GM19043 (cell line): ENCODE measurements at regions not wholly inside any gene's neighbourhood (a gene's known extent, or its start where the extent isn't known, plus 50 kb on each side); places are given as distances from the start of the nearest gene placed in this dataset.
"Not testable (repeated sequence)": the region's sequence is repeated elsewhere in the genome, so short reads cannot be mapped to it uniquely, and the experiment has no call there.

Source experiments
- ATAC-seq: cut with Tn5 transposase; IDR thresholded peaks from one replicate; pipeline ENCODE4 v1.9.1; 2021; ENCODE audit warnings: low read depth; ENCODE audit not compliant: unreplicated experiment

GRCh38 chr3:3347056-3347455 is 167.6 kb upstream of the CRBN start:
- ATAC-seq: not testable (repeated sequence)

- ATAC-seq: no peak
These were observed 167.1 kb upstream of the CRBN start for GRCh38 chr3:3346556-3346955.

- no peak for ATAC-seq
These were observed 162.7 kb upstream of the CRBN start for GRCh38 chr3:3342141-3342540.

- ATAC-seq: no peak
These were observed 161.7 kb upstream of the CRBN start for GRCh38 chr3:3340965-3341895.

GRCh38 chr3:3340526-3340925 is 161.0 kb upstream of the CRBN start:
- no peak for ATAC-seq

- ATAC-seq: no peak
These were observed 156.4 kb upstream of the CRBN start for GRCh38 chr3:3335903-3336302.

GRCh38 chr3:3334491-3334890 is 155.0 kb upstream of the CRBN start:
- no peak for ATAC-seq

GRCh38 chr3:3333571-3333970 is 154.1 kb upstream of the CRBN start:
- ATAC-seq: no peak

- ATAC-seq: no peak
These were observed 137.0 kb upstream of the CRBN start for GRCh38 chr3:3316521-3316920.

GRCh38 chr3:3315846-3316245 is 136.4 kb upstream of the CRBN start:
- no peak for ATAC-seq

- no peak for ATAC-seq
These were observed 130.4 kb upstream of the CRBN start for GRCh38 chr3:3309887-3310286.

- ATAC-seq: no peak
These were observed 129.3 kb upstream of the CRBN start for GRCh38 chr3:3308809-3309208.

GRCh38 chr3:3307491-3307890 is 128.0 kb upstream of the CRBN start:
- no peak for ATAC-seq

- ATAC-seq: no peak
These were observed 126.3 kb upstream of the CRBN start for GRCh38 chr3:3305841-3306240.

- no peak for ATAC-seq
These were observed 125.6 kb upstream of the CRBN start for GRCh38 chr3:3305084-3305483.

GRCh38 chr3:3303636-3304035 is 124.1 kb upstream of the CRBN start:
- ATAC-seq: no peak

GRCh38 chr3:3302964-3303363 is 123.5 kb upstream of the CRBN start:
- no peak for ATAC-seq

- no peak for ATAC-seq
These were observed 122.0 kb upstream of the CRBN start for GRCh38 chr3:3301476-3301875.

- no peak for ATAC-seq
These were observed 117.5 kb upstream of the CRBN start for GRCh38 chr3:3296979-3297381.

- ATAC-seq: no peak
These were observed 116.1 kb upstream of the CRBN start for GRCh38 chr3:3295586-3295985.

GRCh38 chr3:3291756-3292283 is 112.3 kb upstream of the CRBN start:
- ATAC-seq: not testable (repeated sequence)

GRCh38 chr3:3288255-3288654 is 108.8 kb upstream of the CRBN start:
- no peak for ATAC-seq
